Brain microvascular endothelial cell (primary cell): ENCODE measurements at regions not wholly inside any gene's neighbourhood (a gene's known extent, or its start where the extent isn't known, plus 50 kb on each side); places are given as distances from the start of the nearest gene placed in this dataset.

ENCODE experiments used
- DNase-seq: peaks from one replicate; pipeline ENCODE4 v3.0.0-alpha.2; 2020
- H3K27ac ChIP-seq: fragments of 250-450 bp; sonication (Bioruptor Pico); 2 replicates; pipeline ENCODE4 v1.5.1; 2020; ENCODE audit warnings: mild to moderate bottlenecking, moderate library complexity
- H3K27me3 ChIP-seq: fragments of 250-450 bp; sonication (Bioruptor Pico); replicated peaks from 2 replicates; pipeline ENCODE4 v1.5.1; 2020; ENCODE audit warnings: mild to moderate bottlenecking
- H3K36me3 ChIP-seq: fragments of 250-450 bp; sonication (Bioruptor Pico); replicated peaks from 2 replicates; pipeline ENCODE4 v1.5.1; 2020; ENCODE audit warnings: mild to moderate bottlenecking
- H3K4me3 ChIP-seq: 2 replicates; pipeline ENCODE4 v1.5.1; 2011; ENCODE audit warnings: low read depth, mild to moderate bottlenecking, control low read depth, low read length, moderate library complexity
- in situ Hi-C: cut with HindIII; loops from 2 replicates; pipeline ENCODE4 v1.10.0; 2017; ENCODE audit warnings: low sequenced_read_pairs, low pct_ligation_motif_present
- TF ChIP-seq, protein P1 (sequence below): IDR thresholded peaks from 2 replicates; pipeline ENCODE4 v1.5.1; 2011; ENCODE audit warnings: low read depth, mild to moderate bottlenecking, moderate library complexity, low read length, control low read depth, inconsistent platforms; ENCODE audit errors: missing control alignments

DNA sequence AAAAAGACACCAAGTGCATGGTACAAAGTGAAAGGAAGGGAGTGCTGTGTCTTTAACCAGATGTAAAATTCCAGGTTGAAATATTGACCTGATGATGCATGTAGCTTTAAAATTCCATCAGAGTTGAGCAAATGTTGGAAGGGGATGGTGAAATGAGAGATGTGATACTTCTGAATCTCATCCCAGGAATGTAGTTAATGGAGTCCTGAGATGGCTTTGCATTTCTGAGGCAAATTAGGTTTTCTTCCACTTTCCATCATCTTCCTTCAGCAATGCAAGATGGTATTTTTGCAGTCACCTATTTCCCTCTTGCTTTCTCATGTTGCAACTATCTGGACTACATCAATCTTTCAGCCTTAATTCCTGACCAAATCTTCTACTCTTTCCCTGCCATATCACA, 194.1 kb upstream of the MIR17HG start:
- TF ChIP-seq, protein P1, sequence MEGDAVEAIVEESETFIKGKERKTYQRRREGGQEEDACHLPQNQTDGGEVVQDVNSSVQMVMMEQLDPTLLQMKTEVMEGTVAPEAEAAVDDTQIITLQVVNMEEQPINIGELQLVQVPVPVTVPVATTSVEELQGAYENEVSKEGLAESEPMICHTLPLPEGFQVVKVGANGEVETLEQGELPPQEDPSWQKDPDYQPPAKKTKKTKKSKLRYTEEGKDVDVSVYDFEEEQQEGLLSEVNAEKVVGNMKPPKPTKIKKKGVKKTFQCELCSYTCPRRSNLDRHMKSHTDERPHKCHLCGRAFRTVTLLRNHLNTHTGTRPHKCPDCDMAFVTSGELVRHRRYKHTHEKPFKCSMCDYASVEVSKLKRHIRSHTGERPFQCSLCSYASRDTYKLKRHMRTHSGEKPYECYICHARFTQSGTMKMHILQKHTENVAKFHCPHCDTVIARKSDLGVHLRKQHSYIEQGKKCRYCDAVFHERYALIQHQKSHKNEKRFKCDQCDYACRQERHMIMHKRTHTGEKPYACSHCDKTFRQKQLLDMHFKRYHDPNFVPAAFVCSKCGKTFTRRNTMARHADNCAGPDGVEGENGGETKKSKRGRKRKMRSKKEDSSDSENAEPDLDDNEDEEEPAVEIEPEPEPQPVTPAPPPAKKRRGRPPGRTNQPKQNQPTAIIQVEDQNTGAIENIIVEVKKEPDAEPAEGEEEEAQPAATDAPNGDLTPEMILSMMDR, result no peak
- in situ Hi-C loops, result no loop called here
- DNase-seq, result no peak
- Histone ChIP-seq H3K36me3 (no peaks in the 10 kb centered on the region), H3K27me3 (no peaks in the 10 kb centered on the region), H3K4me3 (no peak overlapping the region), H3K27ac (no peak overlapping the region)

GRCh38 chr13:91154558-91155353, 192.7 kb upstream of the MIR17HG start:
- Histone ChIP-seq H3K4me3 (no peak overlapping the region), H3K27me3 (no peaks in the 10 kb centered on the region), H3K36me3 (no peaks in the 10 kb centered on the region), H3K27ac (no peak overlapping the region)
- no peak for DNase-seq
- in situ Hi-C loops, result no loop called here
- TF ChIP-seq, protein P1, result no peak

DNA sequence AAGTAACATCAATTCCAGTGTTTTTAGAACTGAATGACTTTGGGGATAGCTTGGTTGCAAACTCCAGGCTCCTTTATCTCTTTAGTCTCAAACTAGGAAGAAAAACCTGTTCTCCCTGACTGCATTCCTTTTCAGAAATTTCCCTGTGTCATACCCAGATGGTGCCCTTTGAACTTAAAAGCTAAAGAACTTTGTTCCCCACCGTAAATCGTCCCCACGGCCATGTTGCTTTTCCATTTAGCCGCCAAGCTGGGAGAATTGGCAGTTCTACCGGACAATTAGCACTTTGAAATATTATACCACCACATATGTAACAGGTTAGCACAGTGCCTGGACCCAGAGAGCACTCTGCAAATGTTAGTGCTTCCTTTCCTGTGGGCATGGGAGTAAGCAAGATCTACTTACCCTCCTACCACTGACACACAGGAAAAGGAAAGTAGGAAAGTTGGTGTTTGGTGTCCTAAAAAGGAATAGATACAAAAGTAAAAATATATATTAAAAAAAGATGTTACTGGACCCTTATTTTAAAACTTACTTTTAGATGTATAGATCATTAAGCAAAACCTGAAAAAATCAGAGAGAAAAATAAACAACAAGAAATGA, 191.9 kb upstream of the MIR17HG start:
- H3K36me3 ChIP-seq, result no peaks in the 10 kb centered on the region
- TF ChIP-seq, protein P1, result no peak
- no peak for DNase-seq
- no peaks in the 10 kb centered on the region for H3K27me3 ChIP-seq
- no peak overlapping the region for H3K27ac ChIP-seq
- in situ Hi-C loops, result no loop called here
- H3K4me3 ChIP-seq, result no peak overlapping the region

- Histone ChIP-seq H3K27me3 (no peaks in the 10 kb centered on the region), H3K4me3 (no peak overlapping the region), H3K36me3 (no peaks in the 10 kb centered on the region), H3K27ac (no peak overlapping the region)
- in situ Hi-C loops, result no loop called here
- no peak for DNase-seq
- TF ChIP-seq, protein P1, result no peak
Measured at GRCh38 chr13:91157273-91158016, 190.0 kb upstream of the MIR17HG start.

GRCh38 chr13:91158017-91158395, 189.5 kb upstream of the MIR17HG start:
- H3K36me3 ChIP-seq, result no peaks in the 10 kb centered on the region
- no peak for DNase-seq
- H3K4me3 ChIP-seq, result no peak overlapping the region
- H3K27ac ChIP-seq, result no peak overlapping the region
- H3K27me3 ChIP-seq, result no peaks in the 10 kb centered on the region
- in situ Hi-C loops, result no loop called here
- TF ChIP-seq, protein P1, result peak; percentile 11
